HL-60 (cell line): ENCODE measurements at regions not wholly inside any gene's neighbourhood (a gene's known extent, or its start where the extent isn't known, plus 50 kb on each side); places are given as distances from the start of the nearest gene placed in this dataset.

Experiments
- GABPA ChIP-seq: IDR thresholded peaks from 2 replicates; pipeline ENCODE4 v1.6.1; 2012; ENCODE audit warnings: low read depth
- POLR2AphosphoS5 ChIP-seq: IDR thresholded peaks from 2 replicates; pipeline ENCODE4 v1.6.1; 2012; ENCODE audit warnings: low read depth
- SPI1 ChIP-seq: IDR thresholded peaks from 2 replicates; pipeline ENCODE4 v1.6.1; 2012; ENCODE audit warnings: low read depth, mild to moderate bottlenecking, borderline replicate concordance
- TF ChIP-seq, protein P1 (sequence below): IDR thresholded peaks from 2 replicates; pipeline ENCODE4 v1.6.1; 2012; ENCODE audit warnings: low read depth; ENCODE audit not compliant: insufficient replicate concordance
- TF ChIP-seq, protein P2 (sequence below): IDR thresholded peaks from one replicate; pipeline ENCODE4 v1.5.1; 2011; ENCODE audit warnings: low read length, control low read depth, inconsistent platforms; ENCODE audit not compliant: insufficient read depth

DNA sequence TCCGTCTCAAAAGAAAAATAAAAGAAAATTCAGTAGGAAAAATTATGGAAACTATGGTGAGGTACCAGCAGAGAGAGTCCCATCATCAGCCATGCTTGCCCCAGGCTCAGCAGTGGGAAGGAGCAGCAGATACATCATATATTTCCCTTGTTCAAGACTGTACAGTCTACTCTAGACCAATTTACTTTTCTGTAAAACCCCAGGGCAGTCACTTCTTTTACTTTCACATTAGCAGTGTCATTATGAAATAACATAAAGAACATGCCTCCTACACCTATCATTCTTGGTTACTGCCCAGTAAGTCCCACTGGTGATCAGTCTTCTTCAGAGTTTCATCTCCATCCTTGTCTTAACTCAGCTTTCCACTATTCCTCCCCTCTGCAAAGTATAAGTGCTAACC is 1145.0 kb downstream of the MAT2B start:
- TF ChIP-seq, protein P1, sequence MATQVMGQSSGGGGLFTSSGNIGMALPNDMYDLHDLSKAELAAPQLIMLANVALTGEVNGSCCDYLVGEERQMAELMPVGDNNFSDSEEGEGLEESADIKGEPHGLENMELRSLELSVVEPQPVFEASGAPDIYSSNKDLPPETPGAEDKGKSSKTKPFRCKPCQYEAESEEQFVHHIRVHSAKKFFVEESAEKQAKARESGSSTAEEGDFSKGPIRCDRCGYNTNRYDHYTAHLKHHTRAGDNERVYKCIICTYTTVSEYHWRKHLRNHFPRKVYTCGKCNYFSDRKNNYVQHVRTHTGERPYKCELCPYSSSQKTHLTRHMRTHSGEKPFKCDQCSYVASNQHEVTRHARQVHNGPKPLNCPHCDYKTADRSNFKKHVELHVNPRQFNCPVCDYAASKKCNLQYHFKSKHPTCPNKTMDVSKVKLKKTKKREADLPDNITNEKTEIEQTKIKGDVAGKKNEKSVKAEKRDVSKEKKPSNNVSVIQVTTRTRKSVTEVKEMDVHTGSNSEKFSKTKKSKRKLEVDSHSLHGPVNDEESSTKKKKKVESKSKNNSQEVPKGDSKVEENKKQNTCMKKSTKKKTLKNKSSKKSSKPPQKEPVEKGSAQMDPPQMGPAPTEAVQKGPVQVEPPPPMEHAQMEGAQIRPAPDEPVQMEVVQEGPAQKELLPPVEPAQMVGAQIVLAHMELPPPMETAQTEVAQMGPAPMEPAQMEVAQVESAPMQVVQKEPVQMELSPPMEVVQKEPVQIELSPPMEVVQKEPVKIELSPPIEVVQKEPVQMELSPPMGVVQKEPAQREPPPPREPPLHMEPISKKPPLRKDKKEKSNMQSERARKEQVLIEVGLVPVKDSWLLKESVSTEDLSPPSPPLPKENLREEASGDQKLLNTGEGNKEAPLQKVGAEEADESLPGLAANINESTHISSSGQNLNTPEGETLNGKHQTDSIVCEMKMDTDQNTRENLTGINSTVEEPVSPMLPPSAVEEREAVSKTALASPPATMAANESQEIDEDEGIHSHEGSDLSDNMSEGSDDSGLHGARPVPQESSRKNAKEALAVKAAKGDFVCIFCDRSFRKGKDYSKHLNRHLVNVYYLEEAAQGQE: no peak
- TF ChIP-seq, protein P2, sequence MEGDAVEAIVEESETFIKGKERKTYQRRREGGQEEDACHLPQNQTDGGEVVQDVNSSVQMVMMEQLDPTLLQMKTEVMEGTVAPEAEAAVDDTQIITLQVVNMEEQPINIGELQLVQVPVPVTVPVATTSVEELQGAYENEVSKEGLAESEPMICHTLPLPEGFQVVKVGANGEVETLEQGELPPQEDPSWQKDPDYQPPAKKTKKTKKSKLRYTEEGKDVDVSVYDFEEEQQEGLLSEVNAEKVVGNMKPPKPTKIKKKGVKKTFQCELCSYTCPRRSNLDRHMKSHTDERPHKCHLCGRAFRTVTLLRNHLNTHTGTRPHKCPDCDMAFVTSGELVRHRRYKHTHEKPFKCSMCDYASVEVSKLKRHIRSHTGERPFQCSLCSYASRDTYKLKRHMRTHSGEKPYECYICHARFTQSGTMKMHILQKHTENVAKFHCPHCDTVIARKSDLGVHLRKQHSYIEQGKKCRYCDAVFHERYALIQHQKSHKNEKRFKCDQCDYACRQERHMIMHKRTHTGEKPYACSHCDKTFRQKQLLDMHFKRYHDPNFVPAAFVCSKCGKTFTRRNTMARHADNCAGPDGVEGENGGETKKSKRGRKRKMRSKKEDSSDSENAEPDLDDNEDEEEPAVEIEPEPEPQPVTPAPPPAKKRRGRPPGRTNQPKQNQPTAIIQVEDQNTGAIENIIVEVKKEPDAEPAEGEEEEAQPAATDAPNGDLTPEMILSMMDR: no peak
- no peak for TF ChIP-seq POLR2AphosphoS5
- no peak for TF ChIP-seq GABPA
- no peak for TF ChIP-seq SPI1
